H1 (cell line): ENCODE measurements at regions not wholly inside any gene's neighbourhood (a gene's known extent, or its start where the extent isn't known, plus 50 kb on each side); places are given as distances from the start of the nearest gene placed in this dataset.

ENCODE experiments used
- CTCF ChIA-PET: fragments of 300-600 bp; sonication (Branson Sonifier 250); formaldehyde crosslinking; loops from one replicate; lab custom pipeline; 2021; ENCODE audit not compliant: partially characterized antibody; lab: Charles Lee
- POLR2A ChIA-PET: fragments of 300-600 bp; sonication (Branson Sonifier 250); formaldehyde crosslinking; loops from one replicate; lab custom pipeline; 2021; ENCODE audit warnings: inconsistent platforms; ENCODE audit not compliant: partially characterized antibody; lab: Charles Lee
- DNase-seq, 2 experiments: peaks; one replicate each; pipeline versions ENCODE4 v3.0.0 to v3.0.0-alpha.2; 2010 to 2022; ENCODE audit warnings: low spot score in 2 of 2, low read depth in 1 of 2, mixed read lengths in 1 of 2
- FAIRE-seq: peaks from 2 replicates; lab custom pipeline; 2011; peaks lifted over from hg19 to GRCh38; lab: Jason Lieb, UNC
- H2AFZ ChIP-seq: 2 replicates; pipeline ENCODE4 v1.8.1; 2012; ENCODE audit warnings: low read length, inconsistent platforms
- H2AK5ac ChIP-seq: 2 replicates; pipeline ENCODE4 v1.6.1; 2013; ENCODE audit warnings: low read depth, low read length
- H2BK120ac ChIP-seq: replicated peaks from 2 replicates; pipeline ENCODE3; 2013; ENCODE audit warnings: low read depth, low read length, inconsistent platforms
- H2BK12ac ChIP-seq: 2 replicates; pipeline ENCODE4 v1.6.1; 2013; ENCODE audit warnings: low read depth, low read length
- H2BK15ac ChIP-seq: 2 replicates; pipeline ENCODE4 v1.6.1; 2013; ENCODE audit warnings: low read length
- H2BK20ac ChIP-seq: 2 replicates; pipeline ENCODE4 v1.6.1; 2013; ENCODE audit warnings: low read length
- H2BK5ac ChIP-seq: 2 replicates; pipeline ENCODE4 v1.6.1; 2013; ENCODE audit warnings: low read depth, low read length
- H3K14ac ChIP-seq: 2 replicates; pipeline ENCODE4 v1.6.1; 2013; ENCODE audit warnings: inconsistent platforms; ENCODE audit not compliant: insufficient read length
- H3K18ac ChIP-seq: 2 replicates; pipeline ENCODE4 v1.6.1; 2013; ENCODE audit warnings: low read length; ENCODE audit errors: extremely low read depth
- H3K23ac ChIP-seq: 2 replicates; pipeline ENCODE4 v1.6.1; 2013; ENCODE audit warnings: inconsistent platforms; ENCODE audit not compliant: insufficient read length
- H3K23me2 ChIP-seq: 2 replicates; pipeline ENCODE4 v1.6.1; 2013; ENCODE audit warnings: low read depth, low read length
- H3K27ac ChIP-seq: 2 replicates; pipeline ENCODE4 v1.6.1; 2011; ENCODE audit warnings: low read depth, low read length, inconsistent platforms
- H3K27me3 ChIP-seq, 4 experiments: replicated peaks in 1 of 4; 1 replicate in 1 of 4; 2 replicates in 3 of 4; pipeline versions ENCODE4 v1.6.1 to v1.8.1; 2011 to 2013; ENCODE audit warnings: low read length in 3 of 4, mild to moderate bottlenecking in 3 of 4, inconsistent platforms in 2 of 4, mixed read lengths in 2 of 4, moderate library complexity in 1 of 4; ENCODE audit not compliant: control insufficient read depth in 3 of 4, insufficient read depth in 3 of 4; ENCODE audit errors: extremely low read depth in 1 of 4
- H3K36me3 ChIP-seq, 4 experiments: 2 replicates each; pipeline versions ENCODE4 v1.6.1 to v1.8.1; 2011 to 2013; ENCODE audit warnings: mild to moderate bottlenecking in 4 of 4, low read length in 3 of 4, moderate library complexity in 2 of 4, control low read depth in 1 of 4, inconsistent platforms in 1 of 4; ENCODE audit not compliant: insufficient read depth in 4 of 4, control insufficient read depth in 2 of 4
- H3K4ac ChIP-seq: replicated peaks from 2 replicates; pipeline ENCODE3; 2013; ENCODE audit warnings: low read length, low read depth, mixed read lengths, inconsistent platforms; ENCODE audit not compliant: insufficient read length
- H3K4me1 ChIP-seq, 4 experiments: replicated peaks in 1 of 4; 1 replicate in 1 of 4; 2 replicates in 3 of 4; pipeline versions ENCODE4 v1.6.1 to v1.8.1; 2011 to 2013; ENCODE audit warnings: low read length in 3 of 4, inconsistent platforms in 2 of 4, mixed read lengths in 1 of 4; ENCODE audit not compliant: insufficient read depth in 4 of 4, control insufficient read depth in 3 of 4
- H3K4me2 ChIP-seq, 2 experiments: 2 replicates each; pipeline versions ENCODE4 v1.6.1 to v1.8.1; 2011 to 2013; ENCODE audit warnings: low read depth in 2 of 2, low read length in 2 of 2, control low read depth in 1 of 2, inconsistent platforms in 1 of 2, mild to moderate bottlenecking in 1 of 2; ENCODE audit not compliant: insufficient read depth in 1 of 2
- H3K4me3 ChIP-seq, 4 experiments: fragments of 200-600, 300-600 bp in 1 of 4; sonication (generic), shearing (Covaris generic), sonication (Bioruptor Twin) in 1 of 4; 2 replicates each; pipeline versions ENCODE4 v1.5.1 to v1.8.1; 2011 to 2016; ENCODE audit warnings: low read length in 4 of 4, low read depth in 3 of 4, control low read depth in 2 of 4, inconsistent platforms in 2 of 4, mild to moderate bottlenecking in 2 of 4, mixed read lengths in 1 of 4, moderate library complexity in 1 of 4; ENCODE audit not compliant: insufficient read depth in 2 of 4; ENCODE audit errors: extremely low read depth in 1 of 4
- H3K56ac ChIP-seq: replicated peaks from 2 replicates; pipeline ENCODE3; 2013; ENCODE audit warnings: low read depth, mild to moderate bottlenecking, mixed read lengths, low read length, inconsistent platforms; ENCODE audit not compliant: insufficient read length
- H3K79me1 ChIP-seq: 2 replicates; pipeline ENCODE4 v1.6.1; 2013; ENCODE audit warnings: low read depth, low read length, control low read depth
- H3K79me2 ChIP-seq, 2 experiments: 2 replicates each; pipeline versions ENCODE4 v1.6.1 to v1.8.1; 2012 to 2013; ENCODE audit warnings: low read length in 2 of 2, mild to moderate bottlenecking in 2 of 2, inconsistent platforms in 1 of 2; ENCODE audit not compliant: insufficient read depth in 2 of 2, control insufficient read depth in 1 of 2
- H3K9ac ChIP-seq, 4 experiments: replicated peaks in 1 of 4; 1 replicate in 1 of 4; 2 replicates in 3 of 4; pipeline versions ENCODE4 v1.6.1 to v1.8.1; 2011 to 2013; ENCODE audit warnings: low read depth in 3 of 4, low read length in 3 of 4, control low read depth in 2 of 4, mild to moderate bottlenecking in 2 of 4, moderate library complexity in 2 of 4, inconsistent platforms in 1 of 4; ENCODE audit errors: extremely low read depth in 1 of 4
- H3K9me3 ChIP-seq, 2 experiments: 2 replicates each; pipeline versions ENCODE4 v1.6.1 to v1.8.1; 2012 to 2013; ENCODE audit warnings: mild to moderate bottlenecking in 2 of 2, moderate library complexity in 2 of 2, control low read depth in 1 of 2, inconsistent platforms in 1 of 2, low read depth in 1 of 2, low read length in 1 of 2, mixed read lengths in 1 of 2; ENCODE audit not compliant: insufficient read depth in 2 of 2
- H4K20me1 ChIP-seq, 2 experiments: replicated peaks in 1 of 2; 2 replicates each; pipeline versions ENCODE3 to v1.8.1; 2011 to 2013; ENCODE audit warnings: inconsistent platforms in 2 of 2, low read length in 2 of 2, mild to moderate bottlenecking in 1 of 2; ENCODE audit not compliant: insufficient read depth in 2 of 2, control insufficient read depth in 1 of 2
- H4K5ac ChIP-seq: 2 replicates; pipeline ENCODE4 v1.6.1; 2013; ENCODE audit warnings: low read length, low read depth, mixed read lengths, inconsistent platforms; ENCODE audit not compliant: insufficient read length
- H4K8ac ChIP-seq: 2 replicates; pipeline ENCODE4 v1.8.0; 2013; ENCODE audit warnings: mild to moderate bottlenecking, moderate library complexity, low read length, inconsistent platforms; ENCODE audit not compliant: insufficient read depth; ENCODE audit errors: extremely low read depth
- H4K91ac ChIP-seq: replicated peaks from 2 replicates; pipeline ENCODE3; 2013; ENCODE audit warnings: low read length, mixed read lengths, inconsistent platforms; ENCODE audit not compliant: insufficient read length
- WGBS, 2 experiments: shearing (Covaris generic) in 1 of 2; methylation state at CpG; one replicate each; pipeline versions ENCODE4 v1.1.6 to v1.1.7; 2013 to 2015; ENCODE audit warnings: low lambda C conversion rate in 2 of 2, mixed read lengths in 2 of 2, inconsistent platforms in 1 of 2, low coverage in 1 of 2, missing lambda C conversion rate in 1 of 2; ENCODE audit not compliant: insufficient replicate concordance in 2 of 2, insufficient coverage in 1 of 2, insufficient read length in 1 of 2; ENCODE audit errors: extremely low coverage in 1 of 2, missing lambda C conversion rate in 1 of 2; 5-methylcytosine and 5-hydroxymethylcytosine counted together

GRCh38 chr14:101259748-101260147, 301.5 kb upstream of the DIO3 start:
- 95% methylated on average over 1 of the region's 1 CpG; no CpG with 5 or more reads in 1 of the 2 experiments for WGBS, 2 experiments
- no peak overlapping the region for H3K23ac ChIP-seq
- POLR2A ChIA-PET, result no interaction called here
- H2BK15ac ChIP-seq, result no peak overlapping the region
- no peak overlapping the region for H3K14ac ChIP-seq
- H4K8ac ChIP-seq, result no peak overlapping the region
- no peak overlapping the region for H3K56ac ChIP-seq
- DNase-seq (no peak), FAIRE-seq (no peak)
- no peak overlapping the region for H2BK120ac ChIP-seq
- peaks cover 0 to 6% of the 10 kb centered on the region in 2 experiments; a peak in 1 of 4 replicates for H3K9me3 ChIP-seq
- no peak overlapping the region for H3K27ac ChIP-seq
- no peak overlapping the region for H4K91ac ChIP-seq
- H2BK12ac ChIP-seq, result no peak overlapping the region
- H3K79me1 ChIP-seq, result no peaks in the 10 kb centered on the region
- H4K5ac ChIP-seq, result no peak overlapping the region
- H3K4me3 ChIP-seq, result no peak overlapping the region
- H2BK20ac ChIP-seq, result no peak overlapping the region
- H3K4ac ChIP-seq, result no peak overlapping the region
- no peaks in the 10 kb centered on the region for H3K23me2 ChIP-seq
- no peaks in the 10 kb centered on the region for H4K20me1 ChIP-seq
- no peak overlapping the region for H2AK5ac ChIP-seq
- H3K18ac ChIP-seq, result no peak overlapping the region
- H3K36me3 ChIP-seq, result no peaks in the 10 kb centered on the region
- H3K4me1 ChIP-seq, result peaks cover 0 to 4% (median under 1%) of the 10 kb centered on the region in 4 experiments; a peak in 1 of 7 replicates
- H3K9ac ChIP-seq, result no peak overlapping the region
- H2BK5ac ChIP-seq, result no peak overlapping the region
- H3K4me2 ChIP-seq, result no peak overlapping the region
- no peaks in the 10 kb centered on the region for H3K27me3 ChIP-seq
- no peak overlapping the region for H2AFZ ChIP-seq
- H3K79me2 ChIP-seq, result no peaks in the 10 kb centered on the region
- CTCF ChIA-PET, result interaction anchor here (0.6 to 1.6 kb wide), 3 partner anchors 13 to 77 kb away, joined by 3 to 4 read pairs (median 4); no protein-coding TSS in a partner anchor
